ENCODE measurements at regions not wholly inside any gene's neighbourhood (a gene's known extent, or its start where the extent isn't known, plus 50 kb on each side); places are given as distances from the start of the nearest gene placed in this dataset.
"Not testable (repeated sequence)": the region's sequence is repeated elsewhere in the genome, so short reads cannot be mapped to it uniquely, and the experiment has no call there.

- no peak for DNase-seq
These were observed 82.1 kb downstream of the C9orf152 start for GRCh38 chr9:110125763-110126351.

DNA sequence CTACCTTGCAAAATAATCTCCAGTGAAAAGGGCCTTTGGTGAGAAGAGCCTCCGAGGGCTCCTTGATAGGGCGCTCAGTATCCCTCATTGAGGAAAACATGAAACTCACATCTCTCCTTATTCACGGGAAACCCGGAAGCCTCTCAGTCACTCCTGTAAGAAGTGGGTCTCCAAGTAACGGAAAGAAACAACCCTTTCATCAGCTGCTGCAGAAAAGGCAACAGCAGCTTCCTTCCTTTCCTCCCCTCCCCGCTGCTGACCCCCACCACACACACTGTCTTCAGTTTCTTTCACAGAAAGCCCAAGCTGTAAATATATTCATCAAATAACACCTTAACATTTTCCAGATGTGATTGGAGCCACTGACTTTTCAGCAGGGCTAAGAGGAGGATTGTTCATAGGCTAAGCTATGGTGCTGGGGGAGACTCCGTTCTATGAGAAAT lies 81.4 kb downstream of the C9orf152 start:
- DNase-seq = no peak

DNA sequence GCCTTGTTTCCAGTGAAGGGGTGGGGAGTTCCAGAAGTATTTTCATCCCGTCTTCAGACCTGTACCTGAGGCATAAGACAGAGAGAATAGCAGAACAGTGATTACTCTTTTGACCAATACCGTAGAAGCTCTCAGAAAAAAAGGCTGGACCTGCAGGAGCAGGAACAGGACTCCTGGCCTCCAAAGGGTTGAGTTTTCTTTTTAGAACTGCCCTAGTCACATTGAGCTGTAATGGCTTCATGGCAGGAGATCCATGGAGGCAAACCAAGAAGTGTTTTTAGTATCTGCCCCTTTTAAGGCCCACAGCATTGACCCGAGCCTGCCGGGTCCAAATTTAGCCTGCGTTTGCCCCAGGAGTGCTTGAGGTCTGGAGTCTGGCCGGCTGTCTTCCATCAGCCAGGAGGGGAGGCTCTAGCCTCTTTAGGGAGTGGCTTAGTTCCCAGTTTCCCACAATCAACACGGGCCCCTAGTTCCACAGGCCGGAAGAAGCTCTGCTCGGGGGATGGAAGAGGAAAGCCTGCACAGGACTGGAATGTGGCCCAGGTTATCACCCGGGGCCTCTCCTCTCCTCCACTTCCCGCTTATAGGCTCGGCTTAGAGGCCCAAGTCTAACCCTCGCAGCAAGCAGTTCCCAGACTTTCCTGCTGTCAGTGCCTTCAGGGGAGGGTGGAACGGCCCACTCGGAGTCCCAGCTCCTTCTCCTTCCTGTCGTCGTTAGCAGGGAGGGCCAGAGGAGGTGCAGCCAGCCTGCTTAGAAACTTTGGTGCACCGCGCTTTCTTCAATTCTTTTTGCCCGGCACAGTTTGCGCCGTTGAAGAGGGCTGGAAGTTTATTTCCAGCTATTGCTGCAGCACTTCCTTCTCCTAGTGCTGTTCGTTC lies 80.7 kb downstream of the C9orf152 start:
- peak; percentile 80 for DNase-seq

- no peak for DNase-seq
These were observed 79.2 kb downstream of the C9orf152 start for GRCh38 chr9:110128664-110129329.

GRCh38 chr9:110129425-110129824 lies 78.5 kb downstream of the C9orf152 start:
- DNase-seq = no peak

DNA sequence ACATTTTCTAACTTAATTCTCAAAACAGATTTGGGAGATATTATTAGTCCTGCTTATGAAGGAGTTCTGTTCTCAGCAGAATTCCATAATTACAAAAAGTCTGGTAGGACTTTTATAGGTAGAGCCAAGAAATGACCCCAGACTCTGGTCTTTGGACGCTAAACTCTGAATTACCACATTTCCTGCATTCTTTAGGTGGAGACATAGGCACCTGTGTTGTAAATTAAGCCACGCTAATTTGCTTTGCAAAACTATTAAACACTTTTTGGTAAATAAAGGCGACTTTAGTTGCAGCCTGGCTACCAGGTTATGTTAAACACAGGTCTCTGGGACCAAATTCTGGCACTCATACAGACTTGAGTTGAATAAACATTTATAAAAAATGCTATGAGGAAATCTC lies 77.7 kb downstream of the C9orf152 start:
- DNase-seq = no peak

DNA sequence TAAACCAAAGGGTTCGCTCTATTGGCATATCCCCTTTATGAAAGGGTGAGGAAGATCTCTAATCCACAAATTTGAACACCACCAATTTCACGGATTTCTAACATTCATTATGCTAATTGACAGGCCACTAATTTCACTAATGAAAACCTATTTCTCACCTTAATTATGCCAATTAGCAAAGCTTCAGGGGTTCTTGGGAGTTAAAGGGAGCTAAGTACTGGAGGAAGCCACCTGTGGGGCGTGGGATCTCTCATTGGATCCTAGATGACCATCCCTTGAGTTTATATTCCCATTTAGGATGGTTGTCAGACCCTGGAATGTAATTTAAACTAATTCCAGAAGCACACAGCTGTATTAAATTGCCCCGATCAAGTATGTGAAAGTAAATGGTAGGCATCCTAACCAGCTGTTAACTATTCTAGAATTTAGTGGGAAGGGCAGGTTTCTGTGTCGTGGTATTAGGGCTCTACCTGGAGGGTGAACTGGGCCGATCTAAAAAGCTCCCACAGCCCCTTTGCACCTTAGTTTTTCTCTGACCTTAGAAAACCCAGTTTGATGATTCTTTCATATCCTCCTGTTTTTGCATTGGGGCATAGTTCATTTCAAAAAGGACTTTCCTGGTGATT lies 77.1 kb downstream of the C9orf152 start:
- no peak for DNase-seq

- no peak for DNase-seq
These were observed 76.5 kb downstream of the C9orf152 start for GRCh38 chr9:110131499-110131898.

DNA sequence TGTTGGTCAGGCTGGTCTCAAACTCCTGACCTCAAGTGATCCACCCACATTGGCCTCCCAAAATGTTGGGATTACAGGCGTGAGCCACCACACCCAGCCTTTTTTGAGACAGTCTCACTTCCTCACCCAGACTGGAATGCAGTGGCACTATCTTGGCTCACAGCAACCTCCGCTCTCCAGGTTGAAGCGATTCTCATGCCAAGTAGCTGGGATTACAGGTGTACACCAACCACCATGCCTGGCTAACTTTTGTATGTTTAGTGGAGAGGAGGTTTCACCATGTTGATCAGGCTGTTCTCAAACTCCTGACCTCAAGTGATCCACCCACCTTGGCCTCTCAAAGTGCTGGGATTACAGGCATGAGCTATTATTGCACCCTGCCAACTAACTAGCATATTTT lies 75.4 kb downstream of the C9orf152 start:
- not testable (repeated sequence) for DNase-seq

- DNase-seq = no peak
These were observed 74.9 kb downstream of the C9orf152 start for GRCh38 chr9:110133059-110133458.

DNA sequence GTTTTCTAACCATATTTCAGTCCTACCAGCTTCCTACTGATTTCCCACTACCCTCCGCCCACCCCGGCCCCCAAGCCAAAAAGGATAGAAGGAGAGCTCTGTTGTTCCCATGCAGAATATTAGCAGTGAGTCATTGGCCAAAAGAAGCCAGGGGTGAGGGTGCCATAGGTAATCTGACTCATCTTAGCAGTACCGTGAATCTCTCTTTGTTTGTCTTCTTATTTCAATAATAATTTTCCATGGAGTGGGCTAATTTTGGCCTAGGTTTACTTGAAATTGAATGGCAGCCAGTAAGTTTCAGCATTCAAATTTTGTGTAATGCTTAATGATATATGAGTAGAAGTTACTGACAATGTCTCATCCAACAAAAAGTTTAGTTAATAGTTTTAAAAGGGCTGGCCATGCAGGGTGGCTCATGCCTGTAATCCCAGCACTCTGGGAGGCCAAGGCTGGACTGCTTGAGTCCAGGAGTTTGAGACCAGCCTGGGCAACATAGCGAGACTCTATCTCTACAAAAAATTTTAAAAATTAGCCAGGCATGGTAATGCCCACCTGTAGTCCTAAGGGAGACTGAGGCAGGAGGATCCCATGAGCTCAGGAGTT lies 74.2 kb downstream of the C9orf152 start:
- no peak for DNase-seq

- DNase-seq = no peak
These were observed 72.1 kb downstream of the C9orf152 start for GRCh38 chr9:110135846-110136245.

- DNase-seq = no peak
These were observed 71.2 kb downstream of the C9orf152 start for GRCh38 chr9:110136802-110137201.

- no peak for DNase-seq
These were observed 67.7 kb downstream of the C9orf152 start for GRCh38 chr9:110140276-110140675.

DNA sequence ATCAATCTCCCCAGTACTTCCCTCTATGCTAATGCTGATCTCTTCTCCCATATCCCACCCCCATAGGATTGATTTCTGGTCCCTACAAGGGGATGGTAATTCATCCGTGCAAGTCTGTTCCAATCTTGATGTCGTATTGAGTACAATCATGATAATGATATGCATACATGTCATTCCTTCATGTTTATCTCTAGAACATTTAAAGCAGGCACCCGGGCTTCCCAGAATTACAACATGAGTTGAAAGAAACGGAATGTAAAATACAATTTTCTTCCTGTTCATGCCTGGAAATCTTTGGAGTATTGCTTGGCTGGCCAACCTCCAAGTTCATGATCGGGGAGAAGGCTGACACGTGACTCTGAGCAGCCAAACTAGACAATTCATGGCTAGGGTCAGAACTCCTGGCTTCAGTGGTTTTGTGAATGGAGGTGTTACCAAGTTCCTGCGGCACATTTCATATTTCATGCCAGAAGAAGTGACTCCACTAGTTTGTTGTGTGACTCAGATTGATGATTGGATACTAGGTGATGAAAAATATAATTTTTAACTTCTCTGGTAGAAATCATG lies 66.6 kb downstream of the C9orf152 start:
- no peak for DNase-seq

GRCh38 chr9:110142253-110142652 lies 65.7 kb downstream of the C9orf152 start:
- DNase-seq = no peak

DNA sequence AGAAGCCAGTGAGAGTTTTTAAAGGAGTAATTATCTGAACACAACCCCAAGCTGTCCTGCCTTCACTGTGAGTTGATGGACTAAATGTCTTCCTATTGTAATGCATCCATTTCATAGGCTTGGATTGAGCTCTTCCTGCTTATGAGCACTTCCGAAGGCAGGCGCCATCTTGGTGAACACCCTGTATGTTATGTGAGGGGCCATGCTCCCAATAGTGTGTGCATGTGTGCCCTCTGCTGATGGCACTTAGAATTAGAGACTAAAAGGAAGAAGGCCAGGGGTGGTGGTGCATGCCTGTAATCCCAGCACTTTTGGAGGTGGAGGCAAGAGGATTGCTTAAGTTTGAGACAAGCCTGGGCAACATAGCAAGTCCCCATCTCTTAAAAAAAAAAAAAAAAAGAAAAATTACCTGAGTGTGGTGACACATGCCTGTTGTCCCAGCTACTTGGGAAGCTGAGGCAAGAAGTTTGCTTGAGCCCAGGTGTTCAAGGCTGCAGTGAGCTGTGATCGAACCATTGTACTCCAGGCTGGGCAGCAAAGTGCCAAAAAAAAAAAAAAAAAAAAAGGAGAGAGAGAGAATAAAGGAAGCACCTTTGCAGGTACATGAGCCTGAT lies 65.0 kb downstream of the C9orf152 start:
- no peak for DNase-seq

- DNase-seq = no peak
These were observed 64.5 kb downstream of the C9orf152 start for GRCh38 chr9:110143485-110143884.

- DNase-seq = no peak
These were observed 63.9 kb downstream of the C9orf152 start for GRCh38 chr9:110143950-110144545.

GRCh38 chr9:110146373-110146772 lies 61.6 kb downstream of the C9orf152 start:
- DNase-seq = no peak

DNA sequence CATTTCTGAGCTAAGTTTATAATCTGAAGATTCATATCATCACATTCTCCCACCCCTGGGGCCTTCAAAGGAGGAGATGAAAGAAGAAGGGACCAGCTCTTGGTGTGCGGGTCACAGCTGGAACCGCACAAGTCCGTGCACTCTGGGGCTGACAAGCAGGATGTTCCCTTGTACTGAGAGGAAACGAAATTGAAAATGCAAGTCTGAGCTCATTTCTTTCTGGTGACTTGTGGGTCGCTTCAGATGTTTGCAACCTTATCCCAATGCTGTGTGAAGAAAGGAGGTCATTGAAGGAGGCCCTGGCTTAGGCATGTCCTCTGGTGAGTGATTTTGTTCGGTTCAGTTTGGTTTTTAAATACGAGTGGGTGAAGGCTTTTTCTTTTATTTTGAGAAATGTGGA lies 59.6 kb downstream of the C9orf152 start:
- DNase-seq = no peak

Measured in skin of body (tissue), 1 donor.